Head of caudate nucleus (tissue), 42 donors: ENCODE measurements at regions not wholly inside any gene's neighbourhood (a gene's known extent, or its start where the extent isn't known, plus 50 kb on each side); places are given as distances from the start of the nearest gene placed in this dataset.
A peak's percentile ranks its signal among the peaks of the same experiment; 100 is the strongest.
"Not testable (repeated sequence)": the region's sequence is repeated elsewhere in the genome, so short reads cannot be mapped to it uniquely, and the experiment has no call there.

ENCODE experiments used
- DNase-seq, 42 donors: peaks; one replicate each; pipeline versions ENCODE4 v3.0.0 to v3.0.0-alpha.2; 2020 to 2021; ENCODE audit warnings: mixed read lengths in 7 of 42
- intact Hi-C: fragments of 100-400 bp; cut with DNase I; formaldehyde crosslinking; loops from one replicate; pipeline ENCODE4 v1.15.0; 2022

- no peak for DNase-seq
- intact Hi-C loops = no loop called here
Measured at GRCh38 chr13:65314008-65314407, 1916.1 kb downstream of the PCDH9 start.

DNA sequence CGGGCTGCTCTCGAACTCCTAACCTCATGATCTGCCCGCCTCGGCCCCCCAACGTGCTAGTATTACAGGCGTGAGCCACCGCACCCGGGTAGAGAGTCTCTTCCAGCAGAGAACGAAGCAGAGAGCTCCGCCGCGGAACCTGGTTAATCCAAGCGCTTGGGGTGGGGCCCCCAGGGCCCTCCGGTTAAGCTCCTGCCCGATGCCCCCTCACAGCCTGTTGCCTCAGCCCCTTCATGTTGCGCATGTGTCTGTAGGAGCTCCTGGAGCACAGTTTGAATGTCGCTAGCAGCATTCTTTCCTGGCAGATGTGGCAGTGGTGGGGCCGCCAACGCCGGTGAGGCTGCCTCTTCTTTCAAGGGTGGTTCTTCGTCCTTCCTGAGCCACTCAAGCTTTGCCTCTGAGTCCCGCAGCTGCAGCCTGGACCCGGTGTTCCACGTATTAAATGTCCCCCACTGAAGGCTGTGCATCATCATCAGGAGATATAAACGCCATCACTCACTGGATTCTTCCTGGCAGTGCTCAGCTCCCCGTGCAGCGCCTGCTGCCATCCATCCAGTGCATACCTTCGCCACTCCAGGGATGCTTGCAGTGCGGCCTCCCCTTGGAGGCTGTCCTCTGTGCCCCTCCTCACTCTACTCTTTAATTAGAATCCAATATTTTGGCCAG, 1919.3 kb downstream of the PCDH9 start:
- no peak for DNase-seq
- intact Hi-C loops = no loop called here

DNA sequence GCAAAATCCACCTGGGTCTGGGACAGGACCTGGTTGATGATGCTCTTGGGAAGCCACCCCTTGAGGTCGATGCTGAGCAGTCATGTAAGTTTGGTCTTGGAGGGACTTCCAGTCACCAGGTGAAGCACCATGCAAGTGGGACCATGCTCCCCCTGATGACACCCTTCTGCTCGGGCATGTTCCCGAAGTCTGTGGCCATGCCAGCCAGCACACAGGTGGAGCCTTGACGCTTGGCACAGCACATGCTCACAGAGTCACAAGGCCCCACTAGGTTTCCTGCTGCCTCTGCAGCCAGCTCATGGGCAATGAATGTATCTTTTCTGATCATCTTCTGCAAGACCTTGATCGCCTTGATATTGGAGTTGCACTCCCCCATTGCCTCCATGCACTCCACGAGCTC, 1920.2 kb downstream of the PCDH9 start:
- intact Hi-C loops = no loop called here
- DNase-seq = no peak

DNA sequence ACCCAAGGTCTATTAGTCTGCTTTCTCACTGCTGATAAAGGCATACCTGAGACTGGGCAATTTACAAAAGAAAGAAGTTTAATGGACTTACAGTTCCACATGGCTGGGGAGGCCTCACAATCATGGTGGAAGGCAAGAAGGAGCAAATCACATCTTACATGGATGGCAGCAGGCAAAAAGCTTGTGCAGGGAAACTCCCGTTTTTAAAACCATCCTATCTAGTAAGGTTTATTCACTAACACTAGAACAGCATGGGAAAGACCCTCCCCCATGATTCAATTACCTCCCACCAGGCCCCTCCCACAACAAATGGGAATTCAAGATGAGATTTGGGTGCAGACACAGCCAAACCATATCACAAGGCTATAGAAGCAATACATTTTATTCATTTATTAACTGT, 1921.4 kb downstream of the PCDH9 start:
- DNase-seq, intact Hi-C loops: not testable (repeated sequence)

GRCh38 chr13:65307056-65307455, 1923.1 kb downstream of the PCDH9 start:
- no peak for DNase-seq

DNA sequence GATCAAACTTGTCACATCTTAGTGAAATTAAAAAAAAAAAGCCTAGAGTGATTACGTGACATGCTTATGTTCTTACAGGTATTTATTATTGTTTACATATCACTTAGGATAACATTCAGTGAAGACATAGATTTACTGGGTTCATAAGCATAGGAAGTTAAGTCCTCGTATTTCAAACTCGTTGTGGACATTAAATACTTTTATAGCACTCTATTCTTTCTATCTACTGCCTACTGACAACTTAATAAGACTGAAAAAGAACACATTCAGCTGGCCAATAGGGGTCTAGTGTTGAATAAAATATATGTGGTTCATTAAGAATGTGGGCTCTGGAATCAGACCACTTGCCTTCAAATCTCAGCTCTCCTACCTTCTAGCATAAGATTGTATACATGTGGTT, 1927.4 kb downstream of the PCDH9 start:
- no peak for DNase-seq
- intact Hi-C loops = no loop called here

More at GRCh38 chr13:65307056-65307455, 1923.1 kb downstream of the PCDH9 start:
- intact Hi-C loops = no loop called here

DNA sequence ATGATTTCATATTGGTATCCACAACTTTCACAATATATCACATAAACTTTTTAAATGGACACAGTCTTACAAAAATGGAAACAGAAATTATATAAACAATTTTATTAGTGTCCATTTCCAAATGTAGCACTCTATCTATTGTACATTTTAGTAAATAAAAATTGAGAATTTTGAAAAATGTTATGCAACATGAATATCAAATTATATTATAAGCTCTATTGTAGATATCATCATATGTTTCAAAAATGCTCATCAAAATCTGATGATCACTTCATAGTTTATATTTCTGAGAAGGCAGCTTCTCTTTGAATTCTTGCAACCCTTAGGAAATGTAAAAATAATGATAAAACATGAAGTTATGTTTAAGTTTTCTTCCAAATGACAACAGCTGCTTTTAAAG, 1928.6 kb downstream of the PCDH9 start:
- intact Hi-C loops = no loop called here
- no peak for DNase-seq

DNA sequence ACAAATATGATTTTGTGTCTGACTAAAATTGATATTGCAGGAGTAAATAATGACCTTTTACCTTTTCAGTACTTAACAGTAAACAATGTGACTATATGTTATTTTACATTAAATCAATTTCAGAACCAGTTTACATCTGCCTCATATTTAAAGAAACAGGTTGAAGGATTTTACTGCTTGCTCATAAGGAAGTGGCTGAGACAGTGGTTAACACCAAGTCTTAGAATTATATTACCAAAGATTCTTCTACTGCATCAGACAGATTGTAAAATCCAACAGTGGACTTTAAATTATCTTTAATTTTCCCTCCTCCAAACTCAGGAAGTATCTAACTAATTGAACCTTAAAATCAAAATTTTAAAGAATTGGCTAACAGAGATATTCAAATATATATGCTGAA, 1929.9 kb downstream of the PCDH9 start:
- no peak for DNase-seq
- intact Hi-C loops = no loop called here

DNA sequence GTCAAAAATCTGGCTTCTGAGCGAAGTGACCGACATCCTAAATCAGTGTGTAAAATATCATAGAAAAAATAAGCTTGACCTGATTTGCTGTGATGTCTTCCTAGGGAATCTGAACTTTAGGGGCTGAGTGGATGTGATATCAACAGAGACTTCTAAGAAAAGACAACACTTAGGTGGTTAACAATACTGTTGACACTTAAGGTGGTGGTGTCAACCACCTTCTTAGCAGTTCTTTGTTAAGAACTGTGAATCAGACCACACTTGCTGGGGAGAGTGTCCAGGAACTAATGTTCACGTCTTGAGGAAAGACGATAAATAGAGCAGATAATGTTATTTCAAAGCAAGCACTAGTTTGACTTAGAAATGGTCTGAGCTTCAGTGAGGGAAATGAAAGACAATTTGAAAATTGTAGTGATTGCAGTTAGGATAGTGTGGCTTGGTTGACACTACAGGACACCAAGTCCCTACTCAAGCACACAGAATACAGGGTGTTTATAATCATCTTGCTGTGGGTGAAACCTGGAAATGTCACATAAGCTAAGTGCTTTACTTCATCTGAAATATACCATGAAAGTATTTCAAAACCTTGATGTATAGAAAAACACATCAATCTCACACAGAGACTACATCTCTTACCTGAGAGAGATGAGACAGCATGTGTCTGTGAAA, 1936.5 kb downstream of the PCDH9 start:
- intact Hi-C loops = no loop called here

DNA sequence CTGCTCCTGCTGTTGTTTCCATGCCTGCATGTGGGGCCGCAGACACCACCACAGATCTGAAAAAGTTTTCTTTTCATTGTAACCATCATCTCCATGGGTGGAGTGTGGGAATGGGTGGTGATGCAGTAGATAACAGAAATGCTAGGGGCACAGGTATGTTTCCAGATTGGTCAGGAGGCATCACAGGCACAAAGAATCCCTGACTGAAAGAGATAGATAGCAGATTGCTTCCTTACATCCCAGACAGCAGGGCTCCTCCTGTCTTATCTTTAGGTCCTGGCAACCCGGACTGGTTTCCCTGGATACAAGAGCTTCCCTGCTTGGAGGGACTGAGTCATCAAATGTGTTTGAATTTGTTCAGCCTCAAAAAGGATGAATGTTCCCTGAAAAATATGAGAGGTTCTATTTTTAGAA, 1937.6 kb downstream of the PCDH9 start:
- DNase-seq = peak in 32 of 42 donors; percentile 3 to 83 (median 35)
- intact Hi-C loops = no loop called here

More for the DNA sequence above, 1936.5 kb downstream of the PCDH9 start:
- no peak for DNase-seq

DNA sequence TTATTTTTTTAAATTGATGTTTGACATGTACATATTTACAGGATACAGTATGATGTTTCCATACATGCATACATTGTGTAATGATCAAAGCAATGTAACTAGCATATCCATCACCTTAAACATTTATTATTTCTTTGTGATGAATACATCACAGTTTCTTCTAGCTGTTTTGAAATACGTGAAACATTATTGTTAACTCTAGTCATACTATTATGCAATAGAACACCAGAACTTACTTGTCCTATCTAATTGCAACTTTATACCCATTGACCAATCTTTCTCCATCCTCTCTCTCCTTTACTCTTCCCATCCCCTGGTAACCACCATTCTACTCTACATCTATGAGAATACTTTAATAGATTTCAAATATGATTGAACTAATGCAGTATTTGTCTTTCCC, 1942.7 kb downstream of the PCDH9 start:
- intact Hi-C loops = no loop called here
- no peak for DNase-seq

DNA sequence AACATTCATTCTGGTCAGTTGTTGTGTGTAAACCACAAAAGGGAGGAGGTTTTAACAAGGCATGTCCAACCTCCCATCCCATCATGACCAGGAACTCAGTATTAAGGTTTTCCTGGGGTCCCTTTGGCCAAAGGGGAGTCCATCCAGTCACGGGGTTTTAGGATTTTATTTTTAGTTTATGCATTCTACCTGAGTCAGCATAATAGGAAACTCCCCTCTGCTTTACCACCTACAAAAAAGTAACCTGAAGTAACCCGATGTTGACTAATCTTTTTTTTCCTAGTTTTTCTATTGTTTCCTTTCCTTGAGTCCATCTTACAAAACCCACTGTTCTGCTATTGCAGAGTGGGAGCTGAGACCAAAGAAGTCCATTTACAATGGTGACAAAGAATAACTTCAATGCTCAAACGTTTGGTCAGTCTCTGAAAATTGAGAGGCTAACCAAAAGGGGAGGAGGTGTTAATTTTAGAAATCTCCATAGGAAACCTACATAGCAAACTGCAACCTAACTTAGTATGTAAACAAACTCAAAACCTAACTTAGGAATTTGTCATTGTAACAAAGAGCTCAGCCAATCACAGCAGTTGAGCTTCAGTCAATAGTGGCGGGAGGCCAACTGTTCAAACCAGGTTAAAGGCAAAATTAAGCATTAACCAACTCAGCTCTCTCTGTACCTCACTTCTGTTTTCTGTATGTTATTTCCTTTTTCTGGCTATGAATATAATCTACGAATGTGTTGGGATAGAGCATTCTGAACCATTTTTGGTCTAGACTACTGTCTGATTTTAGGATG, 1954.1 kb downstream of the PCDH9 start:
- intact Hi-C loops = no loop called here
- DNase-seq = no peak

- DNase-seq = no peak
- intact Hi-C loops = no loop called here
Measured at GRCh38 chr13:65275108-65275507, 1955.0 kb downstream of the PCDH9 start.

DNA sequence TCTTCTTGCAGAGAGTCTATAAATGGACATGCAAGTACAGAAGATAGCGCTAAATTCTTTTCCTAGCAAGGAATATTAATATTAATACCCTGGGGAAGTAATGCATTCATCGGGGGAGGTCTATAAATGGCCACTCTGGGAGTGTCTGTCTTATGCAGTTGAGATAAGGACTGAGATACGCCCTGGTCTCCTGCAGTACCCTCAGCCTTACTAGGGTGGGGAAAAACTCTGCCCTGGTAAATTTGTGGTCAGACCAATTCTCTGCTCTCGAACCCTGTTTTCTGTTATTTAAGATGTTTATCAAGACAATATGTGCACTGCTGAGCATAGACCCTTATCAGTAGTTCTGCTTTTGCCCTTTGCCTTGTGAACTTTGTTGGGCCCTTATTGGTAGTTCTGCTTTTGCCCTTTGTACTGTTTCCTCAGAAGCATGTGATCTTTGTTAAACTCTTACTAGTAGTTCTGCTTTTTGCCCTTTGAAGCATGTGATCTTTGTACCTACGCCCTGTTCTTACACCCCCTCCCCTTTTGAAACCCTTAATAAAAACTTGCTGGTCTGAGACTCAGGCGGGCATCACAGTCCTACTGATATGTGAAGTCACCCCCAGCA, 1956.2 kb downstream of the PCDH9 start:
- DNase-seq, intact Hi-C loops: not testable (repeated sequence)

DNA sequence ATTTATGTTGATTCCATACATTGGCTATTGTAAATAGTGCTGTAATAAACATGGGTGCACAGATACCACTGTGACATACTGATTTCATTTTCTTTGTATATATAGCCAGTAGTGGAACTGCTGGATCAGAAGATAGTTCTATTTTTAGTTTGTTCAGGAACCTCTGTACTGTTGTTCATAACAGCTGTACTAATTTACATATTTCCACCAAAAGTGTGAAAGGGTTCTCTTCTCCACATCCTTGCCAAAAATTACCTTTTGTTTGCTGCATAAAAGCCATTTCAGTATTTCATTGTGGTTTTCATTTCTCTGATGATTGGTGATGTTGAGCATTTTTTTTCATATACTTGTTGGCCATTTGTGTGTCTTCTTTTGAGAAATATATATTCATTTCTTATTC, 1962.1 kb downstream of the PCDH9 start:
- intact Hi-C loops = no loop called here
- DNase-seq = no peak

- intact Hi-C loops = no loop called here
- DNase-seq = no peak
Measured at GRCh38 chr13:65265988-65266387, 1964.1 kb downstream of the PCDH9 start.

GRCh38 chr13:65264066-65264465, 1966.1 kb downstream of the PCDH9 start:
- no peak for DNase-seq
- intact Hi-C loops = no loop called here

DNA sequence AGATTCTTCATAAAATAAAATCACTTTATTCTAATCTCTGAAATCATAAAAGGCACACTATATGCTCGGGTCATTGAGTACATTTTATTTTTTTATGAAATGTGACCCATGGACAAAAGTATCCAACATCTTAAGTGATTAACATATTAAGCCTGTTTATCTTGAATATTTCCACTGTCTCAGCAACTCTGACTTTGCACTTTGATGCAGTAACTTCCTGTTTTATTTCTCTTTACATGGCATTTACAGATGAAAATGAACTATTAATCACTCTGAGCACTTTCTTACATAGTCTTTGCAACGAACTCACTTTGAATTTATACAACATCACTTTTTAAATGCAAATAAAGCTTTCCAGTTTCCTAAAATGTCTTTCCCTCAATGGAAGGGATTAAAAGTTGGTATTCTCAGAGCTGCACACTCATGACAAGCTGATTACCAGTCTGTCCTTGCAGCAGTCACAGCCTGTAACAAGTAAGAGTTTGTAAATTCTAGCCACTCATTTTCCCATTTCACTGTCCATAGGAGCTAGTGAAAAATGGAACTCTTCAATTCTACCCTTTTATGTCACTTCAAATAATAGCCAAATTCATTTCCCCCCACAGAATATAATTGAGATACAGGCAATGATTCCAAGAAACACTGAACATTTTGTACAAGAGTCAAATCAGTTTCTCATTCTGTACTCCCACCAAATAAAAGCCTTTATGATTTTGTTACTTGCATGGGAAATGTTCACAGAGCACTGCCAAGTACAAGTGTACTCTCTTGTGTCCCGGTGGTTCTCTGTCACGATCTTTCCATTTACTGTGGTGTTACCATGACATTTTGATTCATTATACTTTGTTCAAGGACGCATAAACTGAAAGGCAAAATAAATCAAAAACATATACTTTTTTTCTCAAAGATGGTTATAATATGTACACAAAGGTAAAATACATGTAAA, 1968.9 kb downstream of the PCDH9 start:
- intact Hi-C loops = no loop called here
- no peak for DNase-seq

- DNase-seq = no peak
- intact Hi-C loops = no loop called here
Measured at GRCh38 chr13:65240773-65241172, 1989.4 kb downstream of the PCDH9 start.
